Pancreas (tissue), 10 donors: ENCODE measurements at regions not wholly inside any gene's neighbourhood (a gene's known extent, or its start where the extent isn't known, plus 50 kb on each side); places are given as distances from the start of the nearest gene placed in this dataset.

Experiments used
- ATAC-seq, 4 donors: fragments of 200-7000 bp; cut with Tn5 transposase; one replicate each; pipeline versions ENCODE4 v1.8.0 to v1.9.1; 2020; ENCODE audit warnings: mild to moderate bottlenecking in 4 of 4, moderate library complexity in 4 of 4
- DNase-seq, 6 donors: peaks; one replicate each; pipeline ENCODE4 v3.0.0-alpha.2; 2020
- FAIRE-seq: peaks from 2 replicates; lab custom pipeline; 2012; peaks lifted over from hg19 to GRCh38; lab: Jason Lieb, UNC
- H3K27ac ChIP-seq, 4 donors: fragments of 200-600 bp; sonication (generic); 1 replicate in 3 of 4; 2 replicates in 1 of 4; pipeline versions ENCODE4 v1.5.0 to v1.8.0; 2020
- H3K27me3 ChIP-seq, 4 donors: fragments of 200-600 bp; one replicate each; pipeline ENCODE4 v1.8.0; 2021
- H3K36me3 ChIP-seq, 3 donors: fragments of 200-600 bp; sonication (generic) in 1 of 3; one replicate each; pipeline versions ENCODE4 v1.5.0 to v1.8.0; 2020 to 2021
- H3K4me1 ChIP-seq, 3 donors: fragments of 200-600 bp; one replicate each; pipeline ENCODE4 v1.8.0; 2021
- H3K4me3 ChIP-seq, 4 donors: fragments of 200-600 bp; sonication (generic) in 2 of 4; one replicate each; pipeline versions ENCODE4 v1.5.0 to v1.8.0; 2020 to 2021
- H3K9me3 ChIP-seq, 4 donors: fragments of 200-600 bp; one replicate each; pipeline ENCODE4 v1.8.0; 2021
- CTCF ChIP-seq, 4 donors: fragments of 200-600 bp; sonication (generic) in 3 of 4; IDR thresholded peaks; one replicate each; pipeline versions ENCODE4 v1.5.0 to v1.8.0; 2021; ENCODE audit warnings: antibody characterized with exemption in 4 of 4
- WGBS, 2 donors: extraction: QIAGEN DNeasy Blood & Tissue Kit; methylation state at CpG; one replicate each; pipeline ENCODE4 v1.1.7; 2013; 5-methylcytosine and 5-hydroxymethylcytosine counted together
- intact Hi-C, 3 donors: fragments of 100-400 bp; cut with DNase I; formaldehyde crosslinking; loops; one replicate each; pipeline versions ENCODE4 v1.11.1 to v1.14.2; 2022
- donor health status: healthy with polysubstance abuse.
- donor health status: DM: no; HTN: no; CAD: no; lungs with moderate emphysema.
- donor health status: DM: no; HTN: no; CAD: no.
- donor health status: control.
- donor health status: control.
- donor health status: Bipolar disorder and iron deficiency.
- donor health status: DM: yes; HTN: yes; CAD: no.
- donor health status: DM: no; HTN: no; CAD: no.
- donor health status: DM: no; HTN: no; CAD: no.
- donor health status: DM: yes; HTN: yes; CAD: no.

GRCh38 chr14:101115652-101116051 is 212.1 kb upstream of the RTL1 start:
- Histone ChIP-seq H3K36me3 (no peaks in the 10 kb centered on the region), H3K4me3 (no peak overlapping the region), H3K27ac (no peak overlapping the region), H3K27me3 (no peaks in the 10 kb centered on the region), H3K4me1 (no peaks in the 10 kb centered on the region), H3K9me3 (no peaks in the 10 kb centered on the region)
- no peak for FAIRE-seq
- TF ChIP-seq CTCF (IDR thresholded peaks at IDR 0.05), result no peak
- no peak for DNase-seq
- WGBS, 2 donors, result 69 to 79% methylated on average over 8 of the region's 8 CpGs
- no peak for ATAC-seq
- intact Hi-C loops, result no loop called here

GRCh38 chr14:101116065-101116464 is 212.5 kb upstream of the RTL1 start:
- 63 to 84% methylated on average over 4 of the region's 4 CpGs for WGBS, 2 donors
- Histone ChIP-seq H3K4me3 (no peak overlapping the region), H3K27ac (no peak overlapping the region), H3K27me3 (no peaks in the 10 kb centered on the region), H3K4me1 (no peaks in the 10 kb centered on the region), H3K9me3 (no peaks in the 10 kb centered on the region), H3K36me3 (no peaks in the 10 kb centered on the region)
- ATAC-seq, result no peak
- intact Hi-C loops, result no loop called here
- no peak for DNase-seq
- FAIRE-seq, result no peak
- no peak for TF ChIP-seq CTCF (IDR thresholded peaks at IDR 0.05)

GRCh38 chr14:101116486-101117130 is 213.1 kb upstream of the RTL1 start:
- ATAC-seq (no peak), FAIRE-seq (no peak), DNase-seq (no peak)
- TF ChIP-seq CTCF (IDR thresholded peaks at IDR 0.05), result no peak
- H3K27me3 ChIP-seq, result no peaks in the 10 kb centered on the region
- 64 to 67% methylated on average over 17 of the region's 17 CpGs for WGBS, 2 donors
- intact Hi-C loops, result no loop called here
- no peaks in the 10 kb centered on the region for H3K9me3 ChIP-seq
- no peak overlapping the region for H3K27ac ChIP-seq
- no peaks in the 10 kb centered on the region for H3K36me3 ChIP-seq
- H3K4me1 ChIP-seq, result no peaks in the 10 kb centered on the region
- H3K4me3 ChIP-seq, result no peak overlapping the region

- no peak for DNase-seq
- intact Hi-C loops, result no loop called here
- Histone ChIP-seq H3K27me3 (no peaks in the 10 kb centered on the region), H3K4me1 (no peaks in the 10 kb centered on the region), H3K9me3 (no peaks in the 10 kb centered on the region), H3K4me3 (no peak overlapping the region), H3K27ac (no peak overlapping the region), H3K36me3 (no peaks in the 10 kb centered on the region)
- 56 to 58% methylated on average over 2 of the region's 2 CpGs for WGBS, 2 donors
- ATAC-seq, result no peak
- no peak for TF ChIP-seq CTCF (IDR thresholded peaks at IDR 0.05)
- FAIRE-seq, result no peak
Measured at GRCh38 chr14:101117543-101117942, 214.0 kb upstream of the RTL1 start.

GRCh38 chr14:101118233-101118632 is 214.7 kb upstream of the RTL1 start:
- Histone ChIP-seq H3K9me3 (no peaks in the 10 kb centered on the region), H3K27ac (no peak overlapping the region), H3K36me3 (no peaks in the 10 kb centered on the region), H3K27me3 (no peaks in the 10 kb centered on the region), H3K4me1 (no peaks in the 10 kb centered on the region), H3K4me3 (no peak overlapping the region)
- 80 to 82% methylated on average over 4 of the region's 4 CpGs for WGBS, 2 donors
- ATAC-seq, result no peak
- no peak for DNase-seq
- no peak for FAIRE-seq
- intact Hi-C loops, result no loop called here
- TF ChIP-seq CTCF (IDR thresholded peaks at IDR 0.05), result no peak
